ENCODE measurements at regions not wholly inside any gene's neighbourhood (a gene's known extent, or its start where the extent isn't known, plus 50 kb on each side); places are given as distances from the start of the nearest gene placed in this dataset.
"Not testable (repeated sequence)": the region's sequence is repeated elsewhere in the genome, so short reads cannot be mapped to it uniquely, and the experiment has no call there.

DNA sequence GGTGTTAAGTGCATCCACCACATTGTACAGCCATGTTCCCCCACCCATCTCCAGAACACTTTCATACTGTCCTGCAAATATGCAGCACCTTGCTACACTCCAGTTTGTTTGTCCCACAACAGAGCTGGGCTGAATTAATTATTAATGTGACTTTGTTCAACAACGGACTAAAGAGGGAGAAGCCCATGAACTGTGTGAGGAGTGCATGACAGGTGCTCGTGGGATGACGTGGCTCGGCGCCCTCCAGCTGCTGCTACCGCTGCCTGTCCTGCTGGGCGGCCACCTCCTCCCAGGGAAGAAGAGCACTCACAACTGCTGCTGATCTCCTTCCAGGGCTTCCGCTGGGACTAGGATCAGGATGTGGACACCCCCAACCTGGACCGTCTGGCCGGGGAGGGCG, 111.2 kb upstream of the DEFB108B start:
- DNase-seq (ENCODE audit: low read depth, low spot score): not testable (repeated sequence)

- DNase-seq (ENCODE audit: low read depth, low spot score): not testable (repeated sequence)
Measured at GRCh38 chr11:71723991-71724390, 109.0 kb upstream of the DEFB108B start.

GRCh38 chr11:71730748-71731147, 102.3 kb upstream of the DEFB108B start:
- not testable (repeated sequence) for DNase-seq (ENCODE audit: low read depth, low spot score)

DNA sequence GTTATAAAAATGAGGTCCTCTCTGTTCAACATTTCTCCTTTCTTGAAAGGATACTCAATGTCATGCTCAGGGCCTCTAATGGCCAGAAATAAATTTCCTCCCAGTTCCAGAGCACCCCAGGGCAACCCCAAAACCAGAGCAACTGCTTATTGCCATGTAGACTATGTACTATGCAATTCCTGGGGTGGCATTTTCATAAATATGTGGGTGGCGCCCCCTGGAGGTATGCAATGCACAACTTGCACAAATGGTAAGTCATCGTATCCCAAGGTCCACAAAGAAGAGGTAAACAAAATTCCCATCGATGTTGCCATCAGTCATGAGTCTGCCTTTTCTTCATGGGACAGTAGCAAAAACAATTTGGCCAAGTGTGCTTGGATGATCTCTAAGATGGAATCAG, 98.6 kb upstream of the DEFB108B start:
- DNase-seq (ENCODE audit: low read depth, low spot score): not testable (repeated sequence)

- DNase-seq (ENCODE audit: low read depth, low spot score): not testable (repeated sequence)
Measured at GRCh38 chr11:71738317-71738716, 94.7 kb upstream of the DEFB108B start.

GRCh38 chr11:71743385-71743784, 89.6 kb upstream of the DEFB108B start:
- DNase-seq (ENCODE audit: low read depth, low spot score): not testable (repeated sequence)

- not testable (repeated sequence) for DNase-seq (ENCODE audit: low read depth, low spot score)
Measured at GRCh38 chr11:71745656-71746055, 87.3 kb upstream of the DEFB108B start.

DNA sequence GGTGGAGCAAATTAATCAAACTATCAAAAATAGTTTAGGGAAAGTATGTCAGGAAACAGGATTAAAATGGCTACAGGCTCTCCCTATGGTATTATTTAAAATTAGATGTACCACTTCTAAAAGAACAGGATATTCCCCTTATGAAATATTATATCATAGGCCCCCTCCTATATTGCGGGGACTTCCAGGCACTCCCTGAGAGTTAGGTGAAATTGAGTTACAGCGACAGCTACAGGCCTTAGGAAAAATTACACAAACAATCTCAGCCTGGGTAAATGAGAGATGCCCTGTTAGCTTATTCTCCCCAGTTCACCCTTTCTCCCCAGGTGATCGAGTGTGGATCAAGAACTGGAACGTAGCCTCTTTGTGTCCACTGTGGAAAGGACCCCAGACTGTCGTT, 86.7 kb upstream of the DEFB108B start:
- not testable (repeated sequence) for DNase-seq (ENCODE audit: low read depth, low spot score)

DNA sequence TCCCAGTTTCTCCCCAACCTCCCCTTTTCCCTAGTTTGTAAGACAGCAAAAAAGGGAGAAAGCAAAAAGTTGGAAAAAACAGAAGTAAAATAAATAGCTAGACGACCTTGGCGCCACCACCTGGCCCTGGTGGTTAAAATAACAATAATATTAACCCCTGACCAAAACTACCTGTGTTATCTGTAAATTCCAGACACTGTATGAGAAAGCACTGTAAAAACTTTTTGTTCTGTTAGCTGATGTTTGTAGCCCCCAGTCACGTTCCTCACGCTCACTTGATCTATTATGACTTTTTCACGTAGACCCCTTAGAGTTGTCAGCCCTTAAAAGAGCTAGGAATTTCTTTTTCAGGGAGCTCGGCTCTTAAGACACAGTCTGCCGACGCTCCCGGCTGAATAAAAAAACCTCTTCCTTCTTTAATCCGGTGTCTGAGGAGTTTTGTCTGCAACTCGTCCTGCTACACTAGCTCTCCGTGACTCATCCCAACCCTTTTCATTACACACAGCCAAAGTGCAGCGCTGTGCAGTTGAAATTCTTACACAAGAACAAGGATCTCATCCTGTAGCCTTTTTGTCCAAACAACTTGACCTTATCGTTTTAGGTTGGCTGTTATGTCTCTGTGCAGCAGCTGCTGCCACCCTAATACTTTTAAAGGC, 83.9 kb upstream of the DEFB108B start:
- not testable (repeated sequence) for DNase-seq (ENCODE audit: low read depth, low spot score)

DNA sequence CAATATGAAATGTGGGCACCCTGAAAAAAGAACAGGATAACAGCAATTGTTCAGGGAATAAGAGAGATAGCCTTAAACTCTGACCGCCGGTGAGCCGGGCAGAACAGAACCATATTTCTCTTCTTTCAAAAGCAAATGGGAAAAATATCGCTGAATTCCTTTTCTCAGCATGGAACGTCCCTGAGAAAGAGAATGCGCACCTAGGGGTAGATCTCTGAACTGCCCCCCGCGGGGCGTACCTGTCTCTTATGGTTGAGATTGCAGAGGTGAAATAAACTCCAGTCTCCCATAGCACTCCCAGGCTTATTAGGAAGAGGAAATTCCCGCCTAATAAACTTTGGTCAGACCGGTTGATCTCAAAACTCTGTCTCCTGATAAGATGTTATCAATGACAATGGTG, 82.1 kb upstream of the DEFB108B start:
- DNase-seq (ENCODE audit: low read depth, low spot score): not testable (repeated sequence)

- not testable (repeated sequence) for DNase-seq (ENCODE audit: low read depth, low spot score)
Measured at GRCh38 chr11:71764695-71765491, 68.1 kb upstream of the DEFB108B start.

DNA sequence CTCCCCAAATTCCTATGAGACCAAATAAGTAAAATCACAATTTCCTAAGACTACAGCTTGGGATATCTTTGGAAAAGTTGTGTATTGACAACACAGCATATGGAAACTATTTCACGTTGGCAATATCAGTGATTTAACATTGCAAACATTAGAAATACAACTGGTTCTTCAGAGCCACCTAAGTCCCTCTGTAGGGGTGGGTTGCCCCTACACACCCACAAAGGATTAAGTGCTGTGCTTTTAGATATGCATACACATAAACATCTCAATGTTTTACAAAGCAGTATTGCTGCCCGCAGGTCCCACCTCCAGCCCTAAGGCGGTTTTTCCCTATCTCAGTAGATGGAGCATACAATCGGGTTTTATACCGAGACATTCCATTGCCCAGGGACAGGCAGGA, 66.0 kb upstream of the DEFB108B start:
- DNase-seq (ENCODE audit: low read depth, low spot score): not testable (repeated sequence)

DNA sequence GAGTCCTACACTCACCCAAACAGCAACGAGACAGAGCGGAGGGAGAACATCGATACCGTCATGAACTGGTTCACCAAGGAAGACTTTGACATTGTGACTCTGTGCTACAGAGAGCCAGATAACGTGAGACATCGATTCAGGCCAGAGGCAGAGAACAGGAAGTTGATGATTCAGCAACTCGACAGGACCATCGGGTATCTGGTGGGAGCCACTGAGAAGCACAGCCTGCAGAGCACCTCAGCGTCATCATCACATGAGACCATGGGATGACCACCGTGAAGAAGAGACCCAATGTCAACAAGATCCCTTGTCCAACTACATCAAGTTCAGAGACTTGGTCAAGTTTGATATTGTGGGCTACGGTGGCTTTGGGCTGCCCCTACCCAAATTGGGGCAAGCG, 60.8 kb upstream of the DEFB108B start:
- DNase-seq (ENCODE audit: low read depth, low spot score): not testable (repeated sequence)

DNA sequence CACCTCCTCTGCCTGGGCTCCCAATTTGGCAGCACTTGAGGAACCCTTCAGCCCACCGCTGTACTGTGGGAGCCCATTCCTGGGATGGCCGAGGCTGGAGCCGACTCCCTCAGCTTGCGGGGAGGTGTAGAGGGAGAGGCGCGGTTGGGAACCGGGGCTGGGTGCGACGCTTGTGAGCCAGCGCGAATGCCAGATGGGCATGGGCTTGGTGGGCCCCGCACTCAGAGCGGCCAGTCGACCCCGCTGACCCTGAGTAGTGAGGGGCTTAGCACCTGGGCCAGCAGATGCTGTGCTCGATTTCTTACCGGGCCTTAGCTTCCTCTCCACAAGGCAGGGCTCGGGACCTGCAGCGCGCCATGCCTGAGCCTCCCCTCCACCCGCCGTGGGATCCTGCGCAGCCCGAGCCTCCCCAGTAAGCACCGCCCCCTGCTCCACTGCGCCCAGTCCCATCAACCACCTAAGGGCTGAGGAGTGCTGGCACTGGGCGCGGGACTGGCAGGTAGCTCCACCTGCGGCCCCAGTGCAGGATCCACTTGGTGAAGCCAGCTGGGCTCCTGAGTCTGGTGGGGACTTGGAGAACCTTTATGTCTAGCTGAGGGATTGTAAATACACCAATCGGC, 58.3 kb upstream of the DEFB108B start:
- DNase-seq (ENCODE audit: low read depth, low spot score): no peak

DNA sequence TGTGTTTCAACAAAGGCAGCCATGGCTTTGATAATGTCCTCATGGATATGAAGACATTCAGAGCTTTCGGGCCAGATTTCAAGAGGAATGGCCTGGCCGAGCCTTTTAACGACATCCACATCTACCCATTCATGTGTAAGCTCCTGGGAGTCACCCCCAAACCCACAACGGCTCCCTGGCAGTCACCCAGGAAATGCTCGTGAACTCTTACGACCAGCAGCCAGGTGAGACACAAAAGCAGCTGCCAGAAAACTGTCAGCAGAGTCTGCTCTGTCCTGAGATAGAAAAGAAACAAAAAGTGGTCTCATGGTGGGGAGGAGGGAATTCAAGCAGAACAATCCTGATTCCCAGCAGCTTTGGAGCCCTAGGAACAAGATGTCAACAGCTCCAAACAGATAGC, 52.9 kb upstream of the DEFB108B start:
- DNase-seq (ENCODE audit: low read depth, low spot score): not testable (repeated sequence)

- DNase-seq (ENCODE audit: low read depth, low spot score): not testable (repeated sequence)
Measured at GRCh38 chr11:71780771-71781170, 52.2 kb upstream of the DEFB108B start.

GRCh38 chr11:71781491-71781890, 51.5 kb upstream of the DEFB108B start:
- not testable (repeated sequence) for DNase-seq (ENCODE audit: low read depth, low spot score)

DNA sequence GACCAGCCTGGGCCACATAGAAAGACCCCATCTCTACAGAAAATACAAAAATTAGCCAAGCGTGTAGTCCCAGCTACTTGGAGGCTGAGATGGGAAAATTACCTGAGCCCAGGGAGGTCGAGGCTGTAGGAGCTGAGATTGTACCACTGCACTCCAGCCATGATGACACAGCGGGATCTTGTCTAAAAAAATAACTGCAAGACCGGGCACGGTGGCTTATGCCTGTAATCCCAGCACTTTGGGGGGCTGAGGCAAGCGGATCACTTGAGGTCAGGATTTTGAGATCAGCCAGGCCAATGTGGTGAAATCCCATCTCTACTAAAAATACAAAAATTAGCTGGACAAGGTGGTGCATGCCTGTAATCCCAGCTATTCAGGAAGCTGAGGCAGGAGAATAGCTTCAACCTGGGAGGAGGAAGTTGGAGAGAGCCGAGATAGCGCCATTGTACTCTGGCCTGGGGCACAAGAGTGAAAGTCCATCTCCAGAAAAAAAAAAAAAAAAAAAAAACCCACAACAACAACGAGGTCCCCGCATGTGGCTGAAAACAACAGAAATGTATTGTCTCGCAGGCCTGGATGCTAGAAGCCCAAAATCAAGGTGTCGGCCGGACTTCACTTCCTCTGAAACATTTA, 50.7 kb upstream of the DEFB108B start:
- DNase-seq (ENCODE audit: low read depth, low spot score): not testable (repeated sequence)

- peak; percentile 23 for DNase-seq (ENCODE audit: low read depth, low spot score)
Measured at GRCh38 chr11:71783191-71783590, 49.8 kb upstream of the DEFB108B start.
